GM12865 (cell line): ENCODE measurements at regions not wholly inside any gene's neighbourhood (a gene's known extent, or its start where the extent isn't known, plus 50 kb on each side); places are given as distances from the start of the nearest gene placed in this dataset.

Source experiments
- DNase-seq: peaks from one replicate; pipeline ENCODE4 v3.0.0; 2010; ENCODE audit warnings: low read depth
- H3K4me3 ChIP-seq: 2 replicates; pipeline ENCODE4 v1.5.1; 2011; ENCODE audit warnings: mild to moderate bottlenecking, low read depth, low read length, control low read depth
- TF ChIP-seq, protein P1 (sequence below): IDR thresholded peaks from 2 replicates; pipeline ENCODE4 v1.5.1; 2011; ENCODE audit warnings: low read length, control low read depth, low read depth, inconsistent platforms; ENCODE audit not compliant: insufficient read depth; ENCODE audit errors: missing control alignments

DNA sequence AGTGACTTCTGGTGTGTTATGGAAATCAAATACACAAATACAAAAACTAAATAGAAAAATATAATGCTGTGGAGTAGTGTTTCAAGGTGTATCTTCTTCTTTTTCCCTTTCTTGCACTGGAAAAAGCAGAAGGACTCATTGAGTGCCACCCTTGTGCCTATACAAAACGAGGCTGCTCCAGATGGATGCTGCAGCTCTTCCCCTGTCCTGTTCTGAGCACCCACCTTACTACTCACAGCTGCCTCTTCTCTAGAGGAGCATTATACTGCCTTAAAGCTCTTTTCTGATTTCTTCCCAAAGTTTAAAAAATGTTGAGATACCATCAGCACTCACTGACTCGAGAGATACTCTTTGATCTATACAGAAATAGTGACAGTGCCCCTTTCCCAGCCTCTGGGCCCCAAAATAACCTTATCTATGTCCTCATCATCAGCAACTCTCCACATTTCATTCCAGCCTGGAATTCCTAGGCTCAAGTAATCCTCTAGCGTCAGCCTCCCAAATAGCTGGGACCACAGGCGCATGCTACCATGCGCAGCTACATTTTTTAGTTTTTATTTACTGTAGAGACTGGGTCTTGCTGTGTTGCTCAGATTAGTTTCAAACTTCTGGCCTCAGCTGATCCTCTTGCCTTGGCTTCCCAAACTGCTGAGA is 1356.1 kb upstream of the NRXN1 start:
- H3K4me3 ChIP-seq, result no peak overlapping the region
- no peak for DNase-seq
- TF ChIP-seq, protein P1, sequence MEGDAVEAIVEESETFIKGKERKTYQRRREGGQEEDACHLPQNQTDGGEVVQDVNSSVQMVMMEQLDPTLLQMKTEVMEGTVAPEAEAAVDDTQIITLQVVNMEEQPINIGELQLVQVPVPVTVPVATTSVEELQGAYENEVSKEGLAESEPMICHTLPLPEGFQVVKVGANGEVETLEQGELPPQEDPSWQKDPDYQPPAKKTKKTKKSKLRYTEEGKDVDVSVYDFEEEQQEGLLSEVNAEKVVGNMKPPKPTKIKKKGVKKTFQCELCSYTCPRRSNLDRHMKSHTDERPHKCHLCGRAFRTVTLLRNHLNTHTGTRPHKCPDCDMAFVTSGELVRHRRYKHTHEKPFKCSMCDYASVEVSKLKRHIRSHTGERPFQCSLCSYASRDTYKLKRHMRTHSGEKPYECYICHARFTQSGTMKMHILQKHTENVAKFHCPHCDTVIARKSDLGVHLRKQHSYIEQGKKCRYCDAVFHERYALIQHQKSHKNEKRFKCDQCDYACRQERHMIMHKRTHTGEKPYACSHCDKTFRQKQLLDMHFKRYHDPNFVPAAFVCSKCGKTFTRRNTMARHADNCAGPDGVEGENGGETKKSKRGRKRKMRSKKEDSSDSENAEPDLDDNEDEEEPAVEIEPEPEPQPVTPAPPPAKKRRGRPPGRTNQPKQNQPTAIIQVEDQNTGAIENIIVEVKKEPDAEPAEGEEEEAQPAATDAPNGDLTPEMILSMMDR, result no peak

DNA sequence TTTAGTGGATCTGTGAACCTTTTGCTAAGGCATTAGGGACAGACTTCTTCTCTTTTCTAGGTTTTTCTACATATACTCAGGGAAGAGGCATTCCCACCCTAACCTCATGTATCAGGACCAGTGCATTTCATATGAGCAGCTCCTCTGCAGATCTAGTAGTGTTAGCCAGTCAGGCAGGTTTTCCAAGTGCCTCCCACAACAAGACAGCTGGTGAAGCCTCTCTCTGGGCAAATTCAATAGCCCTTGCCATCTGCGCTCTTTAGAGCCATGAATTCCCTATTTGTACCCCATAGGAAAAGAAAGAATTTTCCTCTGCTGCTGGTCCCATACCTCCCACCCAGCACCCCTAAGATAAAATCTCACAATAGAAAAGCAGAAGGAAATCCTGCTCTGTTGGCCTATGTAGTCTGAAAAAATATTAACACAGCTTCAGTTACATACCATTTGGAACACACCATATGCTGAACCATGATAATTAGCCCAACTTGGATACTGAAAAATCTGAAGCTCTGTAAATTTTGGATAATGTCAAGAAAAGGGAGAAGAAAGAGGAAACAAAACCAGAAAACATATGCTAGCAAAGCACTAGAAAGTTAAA is 1354.6 kb upstream of the NRXN1 start:
- DNase-seq, result no peak
- no peak overlapping the region for H3K4me3 ChIP-seq
- TF ChIP-seq, protein P1, result no peak

DNA sequence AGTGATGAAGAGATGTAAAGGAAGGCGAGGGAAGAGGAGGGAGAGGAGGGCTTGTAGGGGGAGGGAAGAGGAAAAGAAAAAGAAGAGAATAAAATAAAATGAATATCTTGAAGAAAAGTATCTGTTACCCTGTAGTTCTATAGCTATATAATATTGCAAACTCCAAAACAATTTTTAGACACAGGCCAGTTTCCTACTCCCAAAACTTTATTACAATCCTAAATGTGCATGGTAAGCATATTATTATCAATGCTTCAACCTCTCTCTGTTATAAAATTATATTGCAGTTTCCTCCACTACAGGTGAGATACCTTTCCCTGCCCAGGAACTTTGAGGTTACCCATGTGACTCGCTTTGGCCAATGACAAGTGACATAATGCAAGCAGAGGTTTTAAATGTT is 1351.6 kb upstream of the NRXN1 start:
- TF ChIP-seq, protein P1, result no peak
- DNase-seq, result no peak
- H3K4me3 ChIP-seq, result no peak overlapping the region

DNA sequence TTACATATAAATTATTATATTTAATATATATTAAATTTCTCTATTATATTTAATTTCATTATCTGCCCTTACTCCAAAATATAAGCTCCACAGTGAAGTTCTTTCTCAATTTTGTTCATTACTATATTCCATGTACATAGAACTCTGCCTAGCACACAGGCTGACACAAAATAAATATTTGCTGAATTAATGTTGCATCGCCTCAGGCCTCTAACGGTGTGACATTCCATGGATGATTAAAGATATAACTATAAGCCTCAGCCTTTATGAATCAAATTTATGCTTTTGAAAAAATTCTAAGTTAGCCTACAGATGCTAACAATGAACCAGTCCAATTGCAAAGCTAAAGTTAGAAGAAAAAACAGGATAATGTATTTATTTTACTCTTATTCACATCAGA is 1337.2 kb upstream of the NRXN1 start:
- no peak overlapping the region for H3K4me3 ChIP-seq
- TF ChIP-seq, protein P1, result no peak
- no peak for DNase-seq

DNA sequence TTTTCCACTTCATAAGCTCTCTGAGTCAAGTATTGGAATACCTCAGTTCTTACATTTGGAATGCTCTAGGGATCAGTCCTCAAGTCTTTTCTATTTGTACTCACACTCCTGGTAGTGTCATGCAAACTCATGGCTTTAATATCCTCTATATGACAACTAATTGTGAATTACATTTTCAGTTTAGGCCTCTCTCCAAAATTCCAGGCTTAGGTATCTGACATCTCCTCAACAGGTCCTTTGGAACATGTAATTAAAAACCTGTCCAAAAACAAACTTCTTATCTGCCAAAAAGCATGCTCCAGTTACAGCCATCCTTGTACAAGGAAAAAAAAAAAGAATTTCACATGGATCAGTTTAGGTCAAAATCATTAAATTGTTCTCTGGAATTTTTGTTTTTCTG is 1336.2 kb upstream of the NRXN1 start:
- TF ChIP-seq, protein P1, result no peak
- H3K4me3 ChIP-seq, result no peak overlapping the region
- no peak for DNase-seq

DNA sequence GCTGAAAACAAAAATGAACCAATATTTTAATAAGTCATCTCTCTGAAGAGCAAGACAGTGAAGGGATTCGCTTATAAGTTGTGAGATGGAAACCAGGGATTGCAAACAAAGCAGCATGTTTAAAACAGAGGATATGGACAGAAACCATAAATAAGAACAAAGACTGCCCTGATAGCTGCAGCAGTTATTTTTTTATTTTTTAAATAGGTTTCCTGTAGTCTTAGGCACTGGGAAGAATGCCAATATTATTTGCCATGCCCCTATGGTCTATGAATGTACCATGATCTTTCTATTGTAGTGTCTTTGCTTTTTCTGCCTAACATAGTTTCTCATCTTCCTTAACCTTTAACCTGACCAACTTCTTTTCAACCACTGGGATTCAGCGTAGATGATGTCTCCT is 1334.0 kb upstream of the NRXN1 start:
- TF ChIP-seq, protein P1, result no peak
- no peak for DNase-seq

DNA sequence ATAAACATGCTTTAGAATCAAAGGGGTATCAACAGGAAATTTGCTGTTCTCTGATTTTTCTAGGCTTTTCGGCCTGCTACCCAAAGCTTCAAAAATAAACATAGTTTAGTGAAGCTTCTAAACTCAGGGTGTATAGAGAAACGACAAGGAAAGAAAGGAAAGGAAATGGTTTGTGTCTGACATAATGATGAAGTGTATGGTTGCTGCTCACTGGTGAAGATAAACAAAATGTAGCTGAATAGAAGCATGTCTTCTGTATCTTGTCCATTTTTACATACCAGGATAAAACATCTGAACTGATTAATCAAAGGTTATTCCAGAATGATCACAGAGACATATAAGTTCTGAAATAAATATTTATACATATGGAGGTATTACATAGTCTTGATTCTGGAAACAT is 1324.6 kb upstream of the NRXN1 start:
- TF ChIP-seq, protein P1, result no peak

More for the DNA sequence above, 1334.0 kb upstream of the NRXN1 start:
- no peak overlapping the region for H3K4me3 ChIP-seq

More for the DNA sequence above, 1324.6 kb upstream of the NRXN1 start:
- no peak overlapping the region for H3K4me3 ChIP-seq
- no peak for DNase-seq
